Progenitor cell of endocrine pancreas (in vitro differentiated cells): ENCODE measurements at regions not wholly inside any gene's neighbourhood (a gene's known extent, or its start where the extent isn't known, plus 50 kb on each side); places are given as distances from the start of the nearest gene placed in this dataset.

ENCODE experiments used
- DNase-seq: peaks from one replicate; pipeline ENCODE4 v3.0.0; 2021; ENCODE audit warnings: low spot score; ENCODE audit not compliant: unreplicated experiment
- H3K27ac Mint-ChIP-seq: 2 replicates; pipeline ENCODE4 v1.8.0; 2021; ENCODE audit warnings: mild to moderate bottlenecking, moderate library complexity, mixed read lengths
- H3K27me3 Mint-ChIP-seq: 2 replicates; pipeline ENCODE4 v1.8.0; 2021; ENCODE audit warnings: mixed read lengths
- H3K36me3 Mint-ChIP-seq: 2 replicates; pipeline ENCODE4 v1.8.0; 2022; ENCODE audit warnings: mixed read lengths; ENCODE audit not compliant: insufficient read depth
- H3K4me1 Mint-ChIP-seq: 2 replicates; pipeline ENCODE4 v1.8.0; 2021; ENCODE audit warnings: low read depth, mixed read lengths
- H3K4me3 Mint-ChIP-seq: 2 replicates; pipeline ENCODE4 v1.8.0; 2021; ENCODE audit warnings: low read depth, mild to moderate bottlenecking, moderate library complexity, mixed read lengths
- H3K9me3 Mint-ChIP-seq: 2 replicates; pipeline ENCODE4 v1.8.0; 2021; ENCODE audit warnings: low read depth, mixed read lengths
- TF ChIP-seq, protein P1 (sequence below): fragments of 200-600 bp; sonication (generic); IDR thresholded peaks from one replicate; pipeline ENCODE4 v1.5.0; 2021; ENCODE audit warnings: antibody characterized with exemption, mild to moderate bottlenecking; ENCODE audit not compliant: unreplicated experiment

DNA sequence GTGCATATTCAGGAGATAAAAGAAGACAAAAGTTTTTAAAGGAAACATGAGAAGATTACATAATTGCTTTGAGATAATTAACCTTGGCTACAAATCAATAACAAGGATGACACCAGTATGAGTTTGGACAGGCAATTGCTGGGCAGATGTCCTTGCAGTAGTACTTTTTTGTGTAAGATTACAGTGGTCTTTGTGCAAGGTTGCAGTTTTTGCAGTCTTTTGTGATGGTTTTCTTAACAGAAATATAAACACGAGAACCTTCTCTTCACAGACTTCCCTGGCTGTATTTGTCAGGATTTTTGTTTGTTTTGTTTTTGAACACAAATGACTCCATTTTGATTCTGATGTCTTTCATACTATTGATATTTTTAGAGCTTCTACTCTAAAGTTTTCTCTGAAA lies 128.3 kb upstream of the ALCAM start:
- Mint-ChIP-seq H3K9me3 (no peaks in the 10 kb centered on the region), H3K4me1 (no peaks in the 10 kb centered on the region), H3K27me3 (no peaks in the 10 kb centered on the region), H3K36me3 (no peaks in the 10 kb centered on the region), H3K4me3 (no peak overlapping the region), H3K27ac (no peak overlapping the region)
- DNase-seq = no peak
- TF ChIP-seq, protein P1, sequence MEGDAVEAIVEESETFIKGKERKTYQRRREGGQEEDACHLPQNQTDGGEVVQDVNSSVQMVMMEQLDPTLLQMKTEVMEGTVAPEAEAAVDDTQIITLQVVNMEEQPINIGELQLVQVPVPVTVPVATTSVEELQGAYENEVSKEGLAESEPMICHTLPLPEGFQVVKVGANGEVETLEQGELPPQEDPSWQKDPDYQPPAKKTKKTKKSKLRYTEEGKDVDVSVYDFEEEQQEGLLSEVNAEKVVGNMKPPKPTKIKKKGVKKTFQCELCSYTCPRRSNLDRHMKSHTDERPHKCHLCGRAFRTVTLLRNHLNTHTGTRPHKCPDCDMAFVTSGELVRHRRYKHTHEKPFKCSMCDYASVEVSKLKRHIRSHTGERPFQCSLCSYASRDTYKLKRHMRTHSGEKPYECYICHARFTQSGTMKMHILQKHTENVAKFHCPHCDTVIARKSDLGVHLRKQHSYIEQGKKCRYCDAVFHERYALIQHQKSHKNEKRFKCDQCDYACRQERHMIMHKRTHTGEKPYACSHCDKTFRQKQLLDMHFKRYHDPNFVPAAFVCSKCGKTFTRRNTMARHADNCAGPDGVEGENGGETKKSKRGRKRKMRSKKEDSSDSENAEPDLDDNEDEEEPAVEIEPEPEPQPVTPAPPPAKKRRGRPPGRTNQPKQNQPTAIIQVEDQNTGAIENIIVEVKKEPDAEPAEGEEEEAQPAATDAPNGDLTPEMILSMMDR = no peak

DNA sequence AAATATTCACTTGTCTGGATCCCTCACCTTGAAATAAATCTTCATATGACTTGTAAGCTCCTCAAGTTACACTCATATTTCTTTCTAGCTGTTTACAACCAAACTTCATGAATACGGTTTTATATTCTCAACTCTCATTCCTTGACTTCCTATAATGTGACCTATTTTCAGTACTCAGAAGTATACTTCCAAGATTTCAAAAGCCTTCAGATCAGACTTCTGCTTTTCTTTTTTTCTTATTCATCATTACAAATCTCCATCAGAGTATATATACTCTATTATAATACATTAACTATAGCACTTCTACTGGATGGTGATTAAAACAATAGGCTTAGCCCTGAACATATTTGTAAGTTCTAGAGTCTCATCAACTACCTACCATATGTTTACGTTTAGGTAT lies 123.6 kb upstream of the ALCAM start:
- Mint-ChIP-seq H3K4me3 (no peak overlapping the region), H3K27ac (no peak overlapping the region), H3K4me1 (no peaks in the 10 kb centered on the region), H3K9me3 (no peaks in the 10 kb centered on the region), H3K27me3 (no peaks in the 10 kb centered on the region), H3K36me3 (no peaks in the 10 kb centered on the region)
- TF ChIP-seq, protein P1 = no peak
- DNase-seq = no peak

DNA sequence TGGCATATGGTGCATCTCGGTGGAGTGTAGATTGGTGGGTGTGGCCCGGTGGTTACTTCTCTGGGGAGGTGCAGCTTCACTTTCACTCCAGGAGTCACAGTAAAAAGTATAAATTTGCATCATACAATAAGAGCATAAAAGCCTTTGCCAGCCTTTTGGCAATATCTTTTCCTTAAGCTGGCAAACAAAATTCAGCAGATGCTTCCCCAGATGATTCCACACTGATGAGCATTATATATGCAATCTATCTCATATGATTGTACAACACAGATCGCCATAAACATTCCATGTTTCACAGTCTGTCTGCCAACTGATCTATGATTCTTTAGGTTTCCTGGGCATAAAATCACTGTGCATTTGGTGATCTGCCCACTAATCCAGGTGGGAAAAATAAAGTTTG lies 120.2 kb upstream of the ALCAM start:
- peaks cover 7% of the 10 kb centered on the region for H3K9me3 Mint-ChIP-seq
- H3K27ac Mint-ChIP-seq = no peak overlapping the region
- no peaks in the 10 kb centered on the region for H3K36me3 Mint-ChIP-seq
- H3K27me3 Mint-ChIP-seq = no peaks in the 10 kb centered on the region
- H3K4me3 Mint-ChIP-seq = no peak overlapping the region
- H3K4me1 Mint-ChIP-seq = no peaks in the 10 kb centered on the region
- no peak for DNase-seq
- TF ChIP-seq, protein P1 = no peak

DNA sequence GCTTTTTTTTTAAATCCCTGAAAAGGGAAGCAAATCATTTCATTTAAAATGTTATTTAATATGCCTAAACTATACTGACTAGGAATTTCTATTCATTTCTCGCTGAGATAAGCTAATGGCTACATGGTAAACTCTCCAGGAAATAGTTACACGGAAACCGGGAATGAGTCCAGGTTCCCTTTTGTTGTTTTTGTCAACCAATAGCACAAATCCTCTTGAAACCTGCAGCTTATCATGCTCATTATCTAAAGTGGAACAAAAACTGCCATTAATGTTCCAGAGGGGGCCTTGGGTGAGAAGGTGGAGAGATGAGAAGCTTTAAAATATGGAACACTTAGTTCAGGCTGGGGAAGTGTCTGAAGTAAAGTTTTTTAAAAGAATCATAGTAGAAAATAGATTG lies 113.5 kb upstream of the ALCAM start:
- Mint-ChIP-seq H3K27ac (no peak overlapping the region), H3K9me3 (peaks cover 7% of the 10 kb centered on the region), H3K4me3 (no peak overlapping the region), H3K27me3 (no peaks in the 10 kb centered on the region), H3K4me1 (peaks cover 18% of the 10 kb centered on the region), H3K36me3 (no peaks in the 10 kb centered on the region)
- no peak for DNase-seq
- TF ChIP-seq, protein P1 = no peak

DNA sequence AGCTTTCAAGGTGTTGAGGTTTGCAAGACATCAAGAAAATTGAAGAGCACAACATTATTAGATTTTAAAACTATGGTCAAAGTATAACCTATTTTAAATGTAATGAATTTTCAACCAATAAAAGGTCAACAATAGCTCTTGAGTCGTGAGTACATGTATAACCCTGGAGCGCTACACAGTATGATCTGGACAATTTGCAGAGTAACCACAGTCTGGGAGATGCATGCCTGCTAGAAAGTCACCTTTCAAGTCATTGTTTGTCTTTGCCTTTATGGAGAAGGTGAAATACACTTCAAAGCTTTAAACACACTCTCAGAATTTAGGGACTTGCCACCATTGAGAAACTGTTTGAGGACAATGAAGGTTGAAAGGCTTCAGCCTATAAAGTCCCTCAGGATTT lies 112.6 kb upstream of the ALCAM start:
- Mint-ChIP-seq H3K9me3 (peaks cover 7% of the 10 kb centered on the region), H3K36me3 (no peaks in the 10 kb centered on the region), H3K4me3 (no peak overlapping the region), H3K4me1 (peaks cover 18% of the 10 kb centered on the region), H3K27ac (no peak overlapping the region), H3K27me3 (no peaks in the 10 kb centered on the region)
- TF ChIP-seq, protein P1 = no peak
- DNase-seq = no peak
